ENCODE measurements at regions not wholly inside any gene's neighbourhood (a gene's known extent, or its start where the extent isn't known, plus 50 kb on each side); places are given as distances from the start of the nearest gene placed in this dataset.

DNA sequence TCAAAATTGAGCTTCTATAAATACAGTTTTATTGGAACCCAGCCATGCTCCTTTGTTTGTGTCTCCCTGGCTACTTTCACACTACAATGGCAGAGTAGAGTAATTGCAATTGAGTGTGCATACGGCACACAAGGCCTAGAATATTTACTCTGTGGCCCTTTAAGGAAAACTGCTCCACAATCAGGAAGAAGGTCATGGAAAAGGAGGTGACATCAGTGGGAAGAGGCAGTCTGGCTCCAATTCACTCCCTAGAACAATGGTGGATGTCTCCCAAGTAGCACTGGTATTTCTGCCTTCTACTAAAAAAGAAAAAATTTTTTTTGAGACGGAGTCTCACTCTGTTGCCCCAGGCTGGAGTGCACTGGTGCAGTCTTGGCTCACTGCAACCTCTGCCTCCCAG, 51.3 kb downstream of the KRTAP19-8 start:
- DNase-seq: no peak

- no peak for DNase-seq
Measured at GRCh38 chr21:30984889-30985288, 53.4 kb downstream of the KRTAP19-8 start.

DNA sequence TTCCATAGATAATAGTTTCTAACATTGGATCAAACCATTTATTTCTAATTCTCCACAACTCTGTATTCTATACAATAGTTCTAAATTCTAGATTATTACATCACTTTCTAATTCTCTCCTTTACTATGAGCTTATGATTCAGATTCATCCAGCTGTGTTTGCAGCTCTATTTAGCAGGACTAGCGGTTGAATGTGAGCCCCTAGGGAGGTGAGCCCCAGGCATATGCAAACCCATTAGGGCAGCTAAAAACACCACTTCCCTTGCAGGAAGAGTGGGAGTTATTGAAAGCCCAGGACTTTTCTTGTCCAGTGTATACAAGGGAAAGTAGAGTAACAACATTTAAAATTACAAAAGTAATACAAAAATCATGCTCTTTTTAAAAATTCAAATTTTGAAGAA, 56.9 kb downstream of the KRTAP19-8 start:
- DNase-seq: no peak

DNA sequence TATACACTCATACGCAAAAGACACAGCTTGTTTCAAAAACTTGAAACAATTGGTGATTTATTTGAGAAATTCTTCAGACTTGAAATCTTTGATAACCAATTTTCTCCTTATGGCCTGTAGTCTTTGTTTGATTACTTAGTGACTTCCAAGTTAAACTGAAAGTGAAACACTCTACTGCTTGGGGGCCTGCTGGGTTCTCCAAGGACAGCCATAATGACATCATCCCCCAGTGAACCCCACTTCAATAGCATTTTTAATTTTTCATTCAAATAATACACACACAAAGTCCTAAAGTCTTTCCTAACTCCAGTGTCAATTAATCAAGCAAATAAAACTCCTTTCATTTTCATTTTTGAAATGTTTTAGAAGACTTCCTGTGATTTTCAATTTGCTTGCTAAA, 59.2 kb downstream of the KRTAP19-8 start:
- DNase-seq: no peak

DNA sequence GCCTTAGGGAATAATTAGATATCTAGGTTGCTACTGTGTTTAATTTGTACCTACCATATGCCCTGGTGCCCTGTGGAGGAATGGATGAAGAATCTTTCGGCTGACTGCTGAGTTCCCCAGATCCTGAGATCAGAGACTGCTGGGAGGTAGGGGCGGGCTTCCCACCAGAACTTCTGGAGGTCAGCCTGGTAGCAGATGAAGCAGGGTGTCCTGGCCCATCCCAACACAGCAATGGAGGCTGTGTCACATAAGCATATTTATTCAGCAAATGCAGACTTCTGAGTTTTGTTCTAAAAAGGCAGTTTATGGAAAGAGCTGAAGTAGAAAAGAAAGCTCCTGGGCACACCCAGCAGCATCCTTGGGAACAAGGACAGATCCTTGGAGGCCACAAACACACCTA, 74.0 kb downstream of the KRTAP19-8 start:
- no peak for DNase-seq

DNA sequence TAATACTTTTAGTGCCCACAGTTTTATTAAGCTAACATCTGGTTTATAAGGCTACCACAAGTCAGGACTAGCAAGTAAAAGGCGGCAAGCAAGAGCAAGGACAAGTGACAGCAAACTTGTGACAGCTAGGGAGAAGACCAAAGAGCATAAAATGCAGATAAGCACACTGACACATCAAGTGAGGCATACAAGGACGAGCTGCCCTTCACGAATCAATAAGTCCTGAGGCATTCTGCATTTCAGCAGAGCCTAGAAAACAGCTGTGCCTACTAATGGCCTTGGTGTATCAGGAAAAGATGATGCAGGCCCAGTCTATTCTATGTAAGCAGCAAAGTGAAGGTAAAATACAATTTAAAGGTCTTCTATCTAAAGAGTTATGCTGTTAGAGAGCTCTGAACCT, 74.8 kb downstream of the KRTAP19-8 start:
- no peak for DNase-seq

DNA sequence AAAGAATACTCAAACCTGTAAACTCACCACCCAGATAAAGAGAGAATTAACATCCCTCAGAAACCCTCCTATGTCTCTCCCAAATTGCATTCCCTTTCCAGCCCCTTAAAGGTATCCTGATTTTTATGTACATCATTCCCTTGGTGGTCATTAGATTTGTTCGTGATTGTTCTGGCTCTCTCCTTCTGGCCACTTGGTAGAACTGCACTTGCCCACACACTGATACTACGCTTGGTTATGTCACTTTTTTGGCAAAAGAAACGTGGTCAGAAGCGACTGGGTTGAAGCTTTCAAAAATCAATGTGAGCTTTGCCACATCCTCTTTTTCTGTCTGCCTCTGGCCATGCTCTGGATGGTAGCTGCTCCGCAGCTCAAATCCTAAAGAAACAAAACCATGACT, 76.3 kb downstream of the KRTAP19-8 start:
- no peak for DNase-seq

DNA sequence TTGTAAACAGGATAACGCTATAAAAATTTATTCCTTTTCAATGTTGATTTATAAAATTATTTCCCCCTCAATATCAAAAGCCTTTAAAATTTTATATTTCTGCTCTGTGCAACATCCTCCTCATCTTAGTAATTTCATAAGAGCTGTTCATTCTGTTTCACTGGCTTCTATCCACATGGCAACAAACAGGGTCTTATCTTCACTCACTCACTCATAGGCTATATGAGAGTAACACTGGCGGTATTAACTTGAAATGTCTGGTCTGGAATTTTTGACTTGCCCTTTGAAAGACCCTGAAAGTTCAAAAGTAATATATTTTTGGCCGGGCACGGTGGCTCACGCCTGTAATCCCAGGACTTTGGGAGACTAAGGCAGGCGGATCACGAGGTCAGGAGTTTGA, 77.4 kb upstream of the KRTAP11-1 start:
- no peak for DNase-seq

- DNase-seq: no peak
Measured at GRCh38 chr21:30957010-30957409, 75.6 kb upstream of the KRTAP11-1 start.

- no peak for DNase-seq
Measured at GRCh38 chr21:30953605-30954004, 72.2 kb upstream of the KRTAP11-1 start.

GRCh38 chr21:30947141-30947540, 65.8 kb upstream of the KRTAP11-1 start:
- DNase-seq: peak; percentile 1

DNA sequence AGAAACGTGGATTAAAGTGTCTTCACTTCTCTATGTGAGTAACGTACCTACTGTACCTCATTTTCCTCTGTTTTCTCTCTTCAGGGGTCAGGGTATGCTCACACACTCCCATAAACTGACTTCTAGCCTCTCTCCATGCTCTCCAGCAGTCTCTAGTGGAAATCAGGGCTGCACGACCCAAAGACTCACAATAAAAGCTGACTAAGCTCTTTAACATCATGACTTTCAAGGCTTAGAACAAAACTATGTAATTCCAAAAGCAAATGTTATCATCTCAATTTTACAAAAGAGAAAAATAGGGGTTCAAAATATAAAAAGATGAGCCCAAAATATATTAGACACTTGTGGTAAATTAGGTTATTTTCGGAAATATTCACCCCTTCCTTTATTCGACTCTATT, 62.5 kb upstream of the KRTAP11-1 start:
- no peak for DNase-seq

DNA sequence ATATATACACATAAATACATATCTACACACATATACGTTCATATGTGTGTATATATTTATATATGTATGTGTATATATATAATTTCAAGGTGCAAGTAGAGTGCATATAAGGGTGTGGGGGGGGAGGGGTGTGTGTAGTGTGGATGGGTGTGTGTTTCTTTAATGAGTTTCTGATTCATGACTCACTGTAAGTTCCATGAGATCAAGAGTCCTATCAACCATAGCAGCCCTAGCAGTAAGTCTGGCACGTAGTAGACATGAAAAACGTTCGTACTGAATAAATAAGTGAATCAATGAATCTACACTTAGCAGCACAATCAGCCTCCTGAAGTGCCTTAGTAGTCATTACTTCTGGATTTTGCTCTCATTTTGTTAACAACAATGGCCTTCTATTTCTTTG, 61.9 kb upstream of the KRTAP11-1 start:
- no peak for DNase-seq

GRCh38 chr21:30942192-30942591, 60.8 kb upstream of the KRTAP11-1 start:
- DNase-seq: no peak

DNA sequence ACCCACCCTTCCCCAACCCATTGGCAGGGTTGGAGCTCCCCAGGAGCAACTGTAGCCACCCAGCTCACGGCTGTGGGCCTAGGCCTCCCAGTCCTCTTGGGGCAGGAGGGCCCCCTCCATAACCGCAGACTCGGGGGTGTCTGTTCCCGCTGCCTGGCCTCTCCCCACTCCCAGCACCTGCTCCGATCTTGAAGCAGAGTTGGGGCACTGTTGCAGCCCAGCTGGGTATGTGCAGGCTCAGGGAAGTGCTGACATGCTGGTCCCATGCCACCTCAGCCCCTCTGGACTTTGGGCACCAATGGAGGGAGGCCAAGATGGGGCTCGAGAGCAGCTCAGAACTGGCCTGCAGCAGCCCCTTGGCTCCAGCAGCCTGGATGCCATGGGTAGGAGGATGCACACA, 54.8 kb upstream of the KRTAP11-1 start:
- no peak for DNase-seq

- DNase-seq: no peak
Measured at GRCh38 chr21:30935889-30936168, 54.4 kb upstream of the KRTAP11-1 start.

DNA sequence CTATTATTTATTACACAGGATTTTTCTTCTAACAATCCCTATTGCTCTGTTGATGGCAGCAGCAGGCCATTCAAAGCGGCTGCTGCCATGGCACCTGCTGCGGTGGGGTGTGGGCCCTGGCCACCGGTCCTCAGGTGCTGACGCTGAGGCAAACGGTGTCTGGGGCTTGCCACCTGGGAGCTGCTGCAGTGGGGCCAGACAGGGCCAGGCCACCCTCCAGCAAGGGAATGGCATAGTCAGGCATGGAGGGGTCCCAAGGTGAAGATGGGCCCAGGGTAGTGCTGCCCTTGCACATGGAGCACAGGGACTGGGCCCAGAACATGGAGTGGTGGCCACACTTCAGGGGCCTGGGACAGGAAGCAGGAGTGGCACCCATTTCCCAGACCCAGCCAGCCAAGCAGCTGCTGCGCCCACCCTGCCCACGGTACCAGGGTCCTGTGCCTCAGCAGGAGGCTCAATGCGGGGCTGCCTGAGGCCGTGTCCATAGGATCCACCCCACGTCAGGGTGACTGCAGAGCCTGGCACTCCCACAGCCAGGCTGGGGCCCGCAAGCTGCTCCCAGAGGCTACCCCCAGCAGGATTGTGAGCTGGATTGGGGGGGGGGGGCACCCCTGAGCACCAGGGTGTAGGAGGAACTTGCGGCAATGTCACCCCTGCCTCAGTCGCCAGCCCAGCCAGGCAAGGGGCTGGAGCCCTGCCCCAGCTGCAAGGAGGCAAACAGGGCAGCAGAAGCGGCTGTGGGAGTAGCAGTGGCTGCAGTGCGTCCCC, 53.9 kb upstream of the KRTAP11-1 start:
- DNase-seq: no peak

GRCh38 chr21:30932686-30933085, 51.3 kb upstream of the KRTAP11-1 start:
- DNase-seq: no peak
